CD14-positive monocyte (primary cell): ENCODE measurements at regions not wholly inside any gene's neighbourhood (a gene's known extent, or its start where the extent isn't known, plus 50 kb on each side); places are given as distances from the start of the nearest gene placed in this dataset.

Experiments used
- DNase-seq, 3 donors: peaks; one replicate each; pipeline ENCODE4 v3.0.0-alpha.2; 2011 to 2022
- H2AFZ ChIP-seq: 2 replicates; pipeline ENCODE4 v1.6.0; 2012; ENCODE audit warnings: mild to moderate bottlenecking, low read depth, low read length, inconsistent platforms; ENCODE audit not compliant: insufficient read depth, poor library complexity, severe bottlenecking
- H3K27ac ChIP-seq, 2 donors: 1 replicate in 1 of 2; 2 replicates in 1 of 2; pipeline ENCODE4 v1.5.1; 2012 to 2013; ENCODE audit warnings: low read length in 2 of 2, control low read depth in 1 of 2, inconsistent platforms in 1 of 2, low read depth in 1 of 2, mild to moderate bottlenecking in 1 of 2
- H3K27me3 ChIP-seq, 2 donors: one replicate each; pipeline versions ENCODE4 v1.6.0 to v1.6.1; 2011 to 2013; ENCODE audit warnings: low read length in 2 of 2; ENCODE audit not compliant: control insufficient read depth in 2 of 2, insufficient read depth in 2 of 2
- H3K36me3 ChIP-seq, 2 donors: replicated peaks in 1 of 2; 1 replicate in 1 of 2; 2 replicates in 1 of 2; pipeline versions ENCODE4 v1.5.1 to v1.6.1; 2012 to 2013; ENCODE audit warnings: low read length in 2 of 2, control low read depth in 1 of 2, inconsistent platforms in 1 of 2, mild to moderate bottlenecking in 1 of 2; ENCODE audit not compliant: insufficient read depth in 2 of 2, control insufficient read depth in 1 of 2
- H3K4me1 ChIP-seq, 2 donors: 1 replicate in 1 of 2; 2 replicates in 1 of 2; pipeline versions ENCODE4 v1.5.1 to v1.6.1; 2012 to 2013; ENCODE audit warnings: low read length in 2 of 2, control low read depth in 1 of 2, inconsistent platforms in 1 of 2, mild to moderate bottlenecking in 1 of 2, moderate library complexity in 1 of 2; ENCODE audit not compliant: insufficient read depth in 2 of 2, control insufficient read depth in 1 of 2
- H3K4me2 ChIP-seq: replicated peaks from 2 replicates; pipeline ENCODE3; 2012; ENCODE audit warnings: low read length, moderate library complexity, mild to moderate bottlenecking; ENCODE audit not compliant: poor library complexity, severe bottlenecking; ENCODE audit errors: extremely low read depth
- H3K4me3 ChIP-seq, 3 experiments: fragments of 200-600 bp in 1 of 3; sonication (generic) in 1 of 3; replicated peaks in 1 of 3; 1 replicate in 2 of 3; 2 replicates in 1 of 3; pipeline ENCODE4 v1.5.1; 2011 to 2013; ENCODE audit warnings: low read length in 3 of 3, mild to moderate bottlenecking in 3 of 3, control low read depth in 2 of 3, low read depth in 2 of 3, inconsistent platforms in 1 of 3, moderate library complexity in 1 of 3
- H3K79me2 ChIP-seq: 2 replicates; pipeline ENCODE4 v1.6.0; 2012; ENCODE audit warnings: mild to moderate bottlenecking, control low read depth, inconsistent platforms, low read length, moderate library complexity; ENCODE audit not compliant: insufficient read depth
- H3K9ac ChIP-seq: 2 replicates; pipeline ENCODE4 v1.6.0; 2017; ENCODE audit warnings: low read length, mild to moderate bottlenecking; ENCODE audit not compliant: insufficient read depth, poor library complexity, severe bottlenecking
- H3K9me3 ChIP-seq, 2 donors: replicated peaks in 1 of 2; 1 replicate in 1 of 2; 2 replicates in 1 of 2; pipeline versions ENCODE4 v1.5.1 to v1.6.1; 2012 to 2013; ENCODE audit warnings: low read length in 2 of 2, control low read depth in 1 of 2; ENCODE audit not compliant: control insufficient read depth in 1 of 2, insufficient read depth in 1 of 2
- H4K20me1 ChIP-seq: 2 replicates; pipeline ENCODE4 v1.6.0; 2012; ENCODE audit warnings: mild to moderate bottlenecking, low read length, control low read depth, moderate library complexity; ENCODE audit not compliant: insufficient read depth
- H3K27ac Mint-ChIP-seq, 7 donors: one replicate each; pipeline ENCODE4 v1.8.0; 2020; ENCODE audit warnings: mild to moderate bottlenecking in 7 of 7, mixed read lengths in 7 of 7, moderate library complexity in 6 of 7, inconsistent platforms in 2 of 7
- H3K27me3 Mint-ChIP-seq, 3 donors: one replicate each; pipeline ENCODE4 v1.8.0; 2021 to 2022; ENCODE audit warnings: low read depth in 3 of 3, mild to moderate bottlenecking in 3 of 3, mixed read lengths in 3 of 3, moderate library complexity in 3 of 3, inconsistent platforms in 1 of 3
- H3K36me3 Mint-ChIP-seq, 2 donors: one replicate each; pipeline ENCODE4 v1.8.0; 2020; ENCODE audit warnings: mixed read lengths in 2 of 2, inconsistent platforms in 1 of 2, mild to moderate bottlenecking in 1 of 2
- H3K4me1 Mint-ChIP-seq: one replicate; pipeline ENCODE4 v1.8.0; 2020; ENCODE audit warnings: mild to moderate bottlenecking, mixed read lengths
- H3K4me3 Mint-ChIP-seq, 2 donors: one replicate each; pipeline ENCODE4 v1.8.0; 2020; ENCODE audit warnings: mild to moderate bottlenecking in 2 of 2, mixed read lengths in 2 of 2, moderate library complexity in 1 of 2
- H3K9me3 Mint-ChIP-seq, 7 donors: one replicate each; pipeline ENCODE4 v1.8.0; 2020 to 2022; ENCODE audit warnings: mixed read lengths in 7 of 7, mild to moderate bottlenecking in 6 of 7, moderate library complexity in 6 of 7, inconsistent platforms in 2 of 7
- CTCF ChIP-seq: fragments of 200-600 bp; IDR thresholded peaks from one replicate; pipeline ENCODE4 v1.8.0; 2022; ENCODE audit warnings: antibody characterized with exemption, mild to moderate bottlenecking
- WGBS: methylation state at CpG from one replicate; pipeline ENCODE4 v1.1.5; 2013; ENCODE audit warnings: missing lambda C conversion rate; ENCODE audit not compliant: insufficient coverage; 5-methylcytosine and 5-hydroxymethylcytosine counted together
- intact Hi-C, 2 donors: fragments of 100-400 bp; cut with micrococcal nuclease; formaldehyde crosslinking; loops; one replicate each; pipeline versions ENCODE4 v1.15.0 to v1.15.1; 2023

DNA sequence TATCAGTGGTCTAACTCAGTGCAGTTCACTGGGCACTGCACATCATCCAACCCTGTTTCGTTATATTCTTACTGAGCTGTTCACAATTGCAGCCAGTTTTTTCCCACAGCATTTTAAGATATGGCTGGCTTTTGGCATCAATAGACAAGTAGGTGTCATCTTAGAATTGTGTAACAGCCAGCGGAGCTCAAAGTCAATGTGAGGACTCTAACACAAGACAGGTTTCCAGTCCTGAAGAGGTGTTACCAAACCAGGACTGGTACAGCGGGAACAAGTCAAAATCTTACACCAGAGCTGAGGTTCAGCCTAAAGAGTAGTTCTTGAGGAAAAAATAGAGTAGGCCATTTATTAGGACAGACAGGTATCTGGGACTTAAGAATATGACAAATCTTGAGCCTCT lies 313.3 kb downstream of the SEC16B start:
- Histone ChIP-seq H3K4me2 (no peak overlapping the region), H3K9ac (no peak overlapping the region), H3K79me2 (no peaks in the 10 kb centered on the region), H4K20me1 (no peaks in the 10 kb centered on the region), H3K9me3 (peaks cover 0 to 16% of the 10 kb centered on the region in 2 donors), H3K4me1 (no peaks in the 10 kb centered on the region), H3K4me3 (no peak overlapping the region), H3K27me3 (no peaks in the 10 kb centered on the region), H2AFZ (no peak overlapping the region), H3K36me3 (no peaks in the 10 kb centered on the region), H3K27ac (no peak overlapping the region)
- Mint-ChIP-seq H3K36me3 (no peaks in the 10 kb centered on the region), H3K4me3 (no peak overlapping the region), H3K27ac (no peak overlapping the region), H3K4me1 (no peaks in the 10 kb centered on the region), H3K9me3 (peaks cover 0 to 10% (median 4%) of the 10 kb centered on the region in 7 donors), H3K27me3 (no peaks in the 10 kb centered on the region)
- 75% methylated on average over 1 of the region's 3 CpGs for WGBS
- DNase-seq: no peak
- intact Hi-C loops: no loop called here
- no peak for TF ChIP-seq CTCF

DNA sequence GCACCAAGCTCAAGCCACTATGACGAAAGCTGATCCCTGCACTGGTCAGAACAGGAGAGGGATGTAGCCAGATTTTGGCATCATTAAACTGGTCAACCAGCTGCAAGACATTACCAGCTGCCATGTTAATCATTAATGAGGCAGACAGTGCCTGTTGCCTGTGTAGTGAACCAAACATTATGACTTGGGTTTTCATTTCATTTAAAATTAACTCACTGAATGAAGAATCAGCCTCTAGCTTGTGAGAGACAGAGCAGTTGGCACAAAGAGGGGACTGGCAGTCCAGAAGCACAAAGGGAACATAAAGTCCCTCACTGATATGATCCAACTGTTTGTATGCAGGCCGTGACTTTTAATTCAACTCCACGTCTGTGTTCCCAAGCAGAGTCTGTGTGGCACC lies 318.9 kb downstream of the SEC16B start:
- Mint-ChIP-seq H3K4me3 (no peak overlapping the region), H3K36me3 (no peaks in the 10 kb centered on the region), H3K27me3 (no peaks in the 10 kb centered on the region), H3K27ac (no peak overlapping the region), H3K9me3 (peaks cover 0 to 7% (median 3%) of the 10 kb centered on the region in 7 donors), H3K4me1 (no peaks in the 10 kb centered on the region)
- no peak for DNase-seq
- no peaks in the 10 kb centered on the region for H3K4me1 ChIP-seq
- no peaks in the 10 kb centered on the region for H3K27me3 ChIP-seq
- H3K4me2 ChIP-seq: no peak overlapping the region
- no peaks in the 10 kb centered on the region for H3K36me3 ChIP-seq
- H3K9me3 ChIP-seq: peaks cover 0 to 16% of the 10 kb centered on the region in 2 donors
- intact Hi-C loops: no loop called here
- H3K79me2 ChIP-seq: no peaks in the 10 kb centered on the region
- no peak overlapping the region for H3K27ac ChIP-seq
- no peak overlapping the region for H3K4me3 ChIP-seq
- no peak overlapping the region for H3K9ac ChIP-seq
- H2AFZ ChIP-seq: no peak overlapping the region
- WGBS: 100% methylated on average over 1 of the region's 3 CpGs
- no peaks in the 10 kb centered on the region for H4K20me1 ChIP-seq
- TF ChIP-seq CTCF: no peak
